ENCODE measurements at regions not wholly inside any gene's neighbourhood (a gene's known extent, or its start where the extent isn't known, plus 50 kb on each side); places are given as distances from the start of the nearest gene placed in this dataset.

DNA sequence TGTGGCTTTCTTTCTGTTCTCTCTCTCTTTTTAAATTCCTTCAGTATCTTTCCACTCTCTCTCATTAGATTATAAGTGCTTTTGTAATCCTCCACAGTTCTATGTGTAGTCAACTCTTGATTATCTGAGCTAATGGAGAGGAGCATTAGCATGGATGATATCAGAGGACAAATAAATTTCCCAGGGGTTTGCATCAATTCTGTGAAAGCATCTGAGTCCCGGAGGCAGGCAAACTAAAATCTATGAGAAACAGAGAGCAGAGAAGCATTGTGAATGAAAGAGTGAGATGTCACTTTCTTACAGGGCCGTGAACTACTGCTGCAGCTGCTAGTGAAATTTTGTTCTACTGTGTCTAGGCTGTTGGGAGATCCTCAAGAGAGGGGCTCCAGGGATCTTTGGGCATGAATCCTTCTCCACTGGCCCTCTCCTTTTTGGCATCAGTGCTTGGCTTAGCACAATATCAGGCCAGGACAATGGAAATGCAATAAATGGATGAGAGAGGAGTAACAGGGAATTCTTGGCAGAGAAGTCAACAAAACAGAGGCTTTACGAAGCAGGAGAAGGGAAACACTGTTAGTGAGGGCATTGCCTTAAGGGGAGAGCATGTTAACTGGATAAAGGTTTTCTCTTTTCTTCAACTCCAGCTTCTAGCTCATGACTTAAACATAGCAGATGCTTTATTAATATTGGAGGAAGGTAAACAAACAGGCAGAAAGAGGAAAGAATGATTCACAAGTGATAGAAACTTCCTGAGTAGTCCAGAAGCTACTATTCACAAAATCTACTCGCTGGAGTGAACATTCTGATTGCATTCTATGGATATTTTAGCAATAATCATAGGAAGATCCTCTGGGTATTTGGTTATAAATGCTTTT is 847.0 kb upstream of the MAP3K7 start:
- H3K4me1 ChIP-seq: no peaks in the 10 kb centered on the region
- H3K27me3 ChIP-seq: no peaks in the 10 kb centered on the region
- no peaks in the 10 kb centered on the region for H3K36me3 ChIP-seq
- no peak for ATAC-seq
- intact Hi-C loops (cut with DNase I): no loop called here
- H3K4me3 ChIP-seq: no peak overlapping the region
- TF ChIP-seq POLR2A (IDR thresholded peaks at IDR 0.05): no peak
- TF ChIP-seq, protein P1, sequence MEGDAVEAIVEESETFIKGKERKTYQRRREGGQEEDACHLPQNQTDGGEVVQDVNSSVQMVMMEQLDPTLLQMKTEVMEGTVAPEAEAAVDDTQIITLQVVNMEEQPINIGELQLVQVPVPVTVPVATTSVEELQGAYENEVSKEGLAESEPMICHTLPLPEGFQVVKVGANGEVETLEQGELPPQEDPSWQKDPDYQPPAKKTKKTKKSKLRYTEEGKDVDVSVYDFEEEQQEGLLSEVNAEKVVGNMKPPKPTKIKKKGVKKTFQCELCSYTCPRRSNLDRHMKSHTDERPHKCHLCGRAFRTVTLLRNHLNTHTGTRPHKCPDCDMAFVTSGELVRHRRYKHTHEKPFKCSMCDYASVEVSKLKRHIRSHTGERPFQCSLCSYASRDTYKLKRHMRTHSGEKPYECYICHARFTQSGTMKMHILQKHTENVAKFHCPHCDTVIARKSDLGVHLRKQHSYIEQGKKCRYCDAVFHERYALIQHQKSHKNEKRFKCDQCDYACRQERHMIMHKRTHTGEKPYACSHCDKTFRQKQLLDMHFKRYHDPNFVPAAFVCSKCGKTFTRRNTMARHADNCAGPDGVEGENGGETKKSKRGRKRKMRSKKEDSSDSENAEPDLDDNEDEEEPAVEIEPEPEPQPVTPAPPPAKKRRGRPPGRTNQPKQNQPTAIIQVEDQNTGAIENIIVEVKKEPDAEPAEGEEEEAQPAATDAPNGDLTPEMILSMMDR (IDR thresholded peaks at IDR 0.05): no peak
- 50 to 62% (median 57%) methylated on average over 4 of the region's 4 CpGs for whole genome bisulfite sequencing, 4 donors
- H3K9me3 ChIP-seq: no peaks in the 10 kb centered on the region
- no peak for DNase-seq
- H3K27ac ChIP-seq: no peak overlapping the region

GRCh38 chr6:91428953-91429560 is 842.2 kb upstream of the MAP3K7 start:
- no peak overlapping the region for H3K27ac ChIP-seq
- H3K4me3 ChIP-seq: no peak overlapping the region
- ATAC-seq (no peak), DNase-seq (no peak)
- intact Hi-C loops (cut with DNase I): no loop called here
- H3K4me1 ChIP-seq: no peaks in the 10 kb centered on the region
- no peak for TF ChIP-seq POLR2A (IDR thresholded peaks at IDR 0.05)
- TF ChIP-seq, protein P1 (IDR thresholded peaks at IDR 0.05): peak in 4 of 12 donors; percentile 12 to 75 (median 56)
- H3K27me3 ChIP-seq: no peaks in the 10 kb centered on the region
- no peaks in the 10 kb centered on the region for H3K9me3 ChIP-seq
- H3K36me3 ChIP-seq: no peaks in the 10 kb centered on the region

DNA sequence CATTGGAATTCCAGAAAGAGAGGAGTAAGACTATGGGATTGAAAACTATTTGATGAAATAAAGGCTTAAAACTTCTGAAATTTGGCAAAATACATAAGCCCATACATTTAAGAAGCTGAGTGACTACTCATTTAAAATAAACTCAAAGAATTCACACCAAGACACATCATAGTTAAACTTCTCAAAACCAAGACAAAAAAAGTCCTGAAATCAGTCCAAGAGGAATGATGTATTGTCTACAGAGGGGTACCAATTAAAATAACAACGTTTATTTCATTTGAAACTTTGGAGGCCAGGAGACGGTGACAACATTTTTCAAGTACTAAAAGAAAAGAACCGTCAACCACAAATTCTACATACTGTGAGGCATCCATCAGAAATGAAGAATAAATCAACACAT is 841.4 kb upstream of the MAP3K7 start:
- no peak for ATAC-seq
- TF ChIP-seq POLR2A (IDR thresholded peaks at IDR 0.05): no peak
- TF ChIP-seq, protein P1 (IDR thresholded peaks at IDR 0.05): no peak
- no peak for DNase-seq
- 74 to 77% (median 76%) methylated on average over 3 of the region's 3 CpGs for WGBS, 4 donors
- Histone ChIP-seq H3K4me3 (no peak overlapping the region), H3K9me3 (no peaks in the 10 kb centered on the region), H3K36me3 (no peaks in the 10 kb centered on the region), H3K4me1 (no peaks in the 10 kb centered on the region), H3K27ac (no peak overlapping the region), H3K27me3 (no peaks in the 10 kb centered on the region)
- intact Hi-C loops (cut with DNase I): no loop called here

DNA sequence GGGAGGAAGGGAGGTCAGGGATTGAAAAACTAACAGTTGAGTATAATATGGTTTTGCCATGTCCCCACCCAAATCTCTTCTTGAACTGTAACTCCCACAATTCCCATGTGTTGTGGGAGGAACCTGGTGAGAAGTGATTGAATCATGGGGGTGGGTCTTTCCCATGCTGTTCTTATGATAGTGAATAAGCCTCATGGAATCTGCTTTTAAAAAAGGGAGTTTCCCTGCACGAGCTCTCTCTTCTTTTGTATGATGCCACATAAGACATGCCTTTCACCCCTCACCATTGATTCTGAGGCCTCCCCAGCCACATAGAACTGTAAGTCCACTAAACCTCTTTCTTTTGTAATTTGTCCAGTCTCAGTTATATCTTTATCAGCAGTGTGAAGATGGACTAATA is 833.4 kb upstream of the MAP3K7 start:
- H3K36me3 ChIP-seq: no peaks in the 10 kb centered on the region
- 0 to 66% (median 41%) methylated on average over 1 of the region's 1 CpG for WGBS, 4 donors
- H3K9me3 ChIP-seq: peaks cover 0 to 29% (median 0%) of the 10 kb centered on the region in 12 donors
- H3K4me1 ChIP-seq: no peaks in the 10 kb centered on the region
- ATAC-seq: no peak
- H3K27me3 ChIP-seq: no peaks in the 10 kb centered on the region
- intact Hi-C loops (cut with DNase I): no loop called here
- no peak for DNase-seq
- TF ChIP-seq, protein P1 (IDR thresholded peaks at IDR 0.05): no peak
- no peak for TF ChIP-seq POLR2A (IDR thresholded peaks at IDR 0.05)
- no peak overlapping the region for H3K4me3 ChIP-seq
- no peak overlapping the region for H3K27ac ChIP-seq
